GM18499 (cell line): ENCODE measurements at regions not wholly inside any gene's neighbourhood (a gene's known extent, or its start where the extent isn't known, plus 50 kb on each side); places are given as distances from the start of the nearest gene placed in this dataset.

ENCODE experiments used
- ATAC-seq: cut with Tn5 transposase; IDR thresholded peaks from one replicate; pipeline ENCODE4 v1.9.1; 2021; ENCODE audit warnings: moderate number of reproducible peaks; ENCODE audit not compliant: insufficient read depth, unreplicated experiment

DNA sequence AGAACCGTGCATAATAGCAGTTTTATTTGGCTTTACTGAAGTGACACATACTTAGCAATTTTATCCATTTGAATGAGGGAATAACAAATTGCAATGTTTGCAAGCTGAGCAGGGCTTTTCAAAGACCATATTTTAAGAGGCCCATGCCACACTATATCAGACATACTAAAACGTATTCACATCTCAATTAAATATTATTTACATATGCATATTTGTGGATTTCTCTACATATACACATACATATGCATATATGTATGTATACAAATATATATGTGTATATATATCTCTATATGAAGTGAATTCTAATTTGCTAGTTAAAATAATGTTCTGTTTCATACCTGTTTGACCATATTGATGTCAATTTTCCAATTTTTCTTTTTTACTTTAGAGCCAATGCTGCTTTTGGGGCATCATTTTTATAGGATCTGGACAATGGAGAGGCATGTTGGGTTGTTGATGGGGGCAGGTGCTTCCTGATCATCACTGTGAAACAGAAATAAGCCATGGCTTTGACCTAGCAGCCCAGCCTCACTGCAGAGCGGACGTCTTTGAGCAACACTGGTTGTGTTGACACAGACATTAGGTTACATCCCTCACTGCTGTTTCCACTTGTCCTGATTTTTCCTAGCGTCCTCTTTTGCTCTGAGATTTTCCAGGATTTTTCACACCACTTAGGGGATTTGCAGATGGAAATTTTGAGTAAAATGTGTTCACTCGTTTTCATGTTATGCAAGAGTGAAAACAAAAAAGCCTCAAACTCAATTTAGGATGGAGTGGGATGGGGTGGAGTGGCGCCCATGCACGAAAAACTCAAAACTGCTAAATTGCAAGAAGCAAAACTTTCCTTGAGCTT lies 56.9 kb downstream of the RDH14 start:
- ATAC-seq, result no peak

DNA sequence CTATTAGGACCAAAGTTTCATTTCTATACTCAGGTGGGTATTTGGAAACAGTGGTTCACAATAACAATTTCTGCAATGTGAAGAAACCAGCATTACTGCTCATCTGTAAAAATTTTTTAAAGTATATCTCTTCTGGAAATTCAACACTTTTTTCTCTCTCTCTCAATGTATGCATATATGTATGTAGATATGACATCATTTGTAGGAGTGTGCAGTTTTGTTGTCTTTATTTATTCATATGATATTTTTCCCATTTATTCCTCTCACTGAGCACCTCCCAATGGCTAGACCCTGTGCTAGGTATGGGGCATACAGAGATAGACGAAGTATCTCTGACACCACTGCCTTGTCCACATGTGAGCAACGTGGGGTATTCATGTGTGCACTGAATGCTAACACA lies 58.3 kb downstream of the RDH14 start:
- no peak for ATAC-seq

DNA sequence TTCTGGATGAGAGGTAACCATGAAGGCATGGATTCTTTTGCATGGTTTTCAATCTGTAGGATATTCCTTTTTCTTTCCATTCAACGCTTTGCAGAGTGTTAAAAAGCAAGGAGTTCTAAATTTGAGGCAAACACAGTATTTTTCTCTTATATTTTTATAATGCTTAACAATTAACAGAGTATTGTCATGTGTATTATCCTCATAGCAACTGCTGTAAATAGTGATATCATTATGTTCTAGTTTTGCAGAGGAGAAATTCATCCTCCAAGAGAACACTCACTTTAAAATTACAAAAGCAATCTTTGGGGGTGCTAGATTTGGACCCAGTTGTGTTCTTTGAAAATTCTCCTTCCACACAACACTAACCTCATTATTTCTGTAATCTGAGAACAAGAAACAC lies 58.7 kb downstream of the RDH14 start:
- ATAC-seq, result no peak

DNA sequence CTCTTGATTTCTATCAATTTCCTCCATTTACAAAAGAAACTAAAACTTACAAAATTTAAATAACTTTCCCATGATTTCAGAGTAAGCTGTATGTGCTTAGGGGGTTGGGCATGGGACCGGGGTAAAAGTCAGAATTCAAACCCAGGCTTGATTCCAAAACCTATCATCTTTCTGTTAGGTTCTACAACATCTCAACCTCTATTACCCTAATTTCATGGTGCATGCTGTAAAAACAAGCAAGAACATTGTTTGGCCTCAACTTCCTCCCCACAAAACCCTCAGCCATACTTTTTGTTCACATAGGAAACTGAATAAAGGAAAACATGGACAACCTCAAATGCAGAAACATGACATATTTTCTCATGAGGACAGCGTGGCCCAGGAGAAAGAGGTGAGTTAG lies 59.3 kb downstream of the RDH14 start:
- no peak for ATAC-seq

DNA sequence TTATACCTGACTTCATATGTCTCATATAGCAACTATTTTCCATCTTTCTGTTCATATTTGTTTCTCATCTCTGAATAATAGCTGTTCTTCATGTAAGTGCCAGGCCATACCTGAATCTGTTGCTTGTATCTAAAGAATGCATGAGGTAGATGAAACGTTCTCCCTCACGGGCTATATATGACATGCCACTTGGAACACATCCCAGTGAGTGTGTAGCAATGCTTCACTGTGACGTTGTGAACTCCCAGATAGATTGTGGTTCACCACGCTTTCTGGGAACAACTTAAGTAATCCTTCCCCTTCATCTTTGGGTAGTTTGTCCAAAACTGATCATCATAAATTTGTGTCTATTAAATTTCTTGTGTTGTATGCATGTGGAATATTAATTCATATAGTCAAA lies 60.1 kb downstream of the RDH14 start:
- ATAC-seq, result no peak

DNA sequence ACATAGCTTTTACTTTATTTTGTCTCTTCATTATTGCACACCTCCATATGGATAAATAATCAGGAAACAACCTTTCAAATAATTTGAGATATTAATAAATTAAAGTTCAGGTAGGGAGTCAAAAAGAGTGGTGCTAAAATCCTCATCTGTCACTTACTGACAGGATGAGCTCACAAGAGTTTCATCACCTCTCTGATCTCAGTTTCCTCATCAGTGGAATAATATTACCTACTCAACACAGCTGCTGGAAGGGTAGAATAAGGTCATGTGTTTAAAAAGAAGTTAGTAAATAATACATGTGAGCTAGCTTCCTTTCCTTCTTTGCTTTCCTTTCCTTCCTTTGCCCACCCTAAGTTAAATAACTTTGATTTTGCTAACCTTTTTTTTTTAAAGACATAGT lies 61.9 kb downstream of the RDH14 start:
- ATAC-seq, result no peak

DNA sequence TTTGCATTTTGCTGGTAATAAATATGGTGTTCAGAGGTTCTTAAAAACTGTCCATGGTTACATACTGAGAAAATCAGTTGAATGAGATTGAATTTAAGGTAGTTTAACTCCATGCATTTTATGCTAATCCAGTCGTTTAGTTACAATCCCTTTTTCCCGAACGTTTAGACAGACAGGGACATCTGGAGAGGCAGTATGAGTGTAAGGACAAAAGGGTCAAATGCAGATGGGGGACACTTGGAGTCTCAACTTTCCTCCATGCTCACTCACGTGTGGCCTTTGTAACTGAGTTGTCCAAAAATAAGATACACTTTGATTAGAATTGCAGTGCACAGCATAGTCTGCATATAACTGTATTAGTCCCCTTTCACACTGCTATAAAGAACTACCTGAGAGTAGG lies 63.9 kb downstream of the RDH14 start:
- no peak for ATAC-seq

DNA sequence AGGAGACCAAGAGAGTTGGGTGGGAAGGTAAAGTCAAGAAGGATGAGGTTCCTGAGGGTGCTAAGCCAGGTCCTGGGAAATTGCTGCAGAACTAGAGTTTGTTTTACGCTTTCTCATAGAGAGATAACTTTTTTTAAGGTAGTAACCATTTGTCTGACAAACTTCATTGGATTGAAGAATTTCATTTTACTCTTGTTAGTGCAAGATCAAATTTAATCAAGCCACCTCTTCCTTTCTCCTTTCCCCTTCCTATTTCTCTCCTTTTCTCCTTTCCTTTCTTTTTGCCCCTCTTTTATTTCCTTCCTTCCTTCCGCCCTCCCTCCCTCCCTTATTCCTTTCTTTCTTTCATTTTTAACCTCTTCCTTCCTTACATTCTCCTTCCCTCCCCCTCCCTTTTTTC lies 65.4 kb downstream of the RDH14 start:
- ATAC-seq, result no peak

DNA sequence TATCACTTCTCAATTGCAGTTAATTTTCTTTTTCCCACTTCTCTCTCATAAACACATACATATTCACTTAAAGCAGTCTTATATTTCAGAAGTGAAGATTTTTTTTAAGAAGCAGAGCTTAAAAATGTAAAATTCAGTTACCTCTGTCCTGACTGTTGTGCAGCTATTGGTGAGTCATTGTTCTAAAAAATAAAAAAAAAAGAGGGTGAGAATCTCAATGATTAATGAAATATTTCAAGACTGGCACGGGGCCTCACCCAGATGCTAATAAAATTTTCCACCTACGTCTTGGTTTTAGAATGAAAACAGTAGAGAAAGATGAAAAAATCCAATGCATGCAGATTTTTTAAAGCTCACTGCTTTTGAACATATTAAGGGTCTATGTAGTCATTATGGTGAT lies 67.7 kb downstream of the RDH14 start:
- no peak for ATAC-seq

DNA sequence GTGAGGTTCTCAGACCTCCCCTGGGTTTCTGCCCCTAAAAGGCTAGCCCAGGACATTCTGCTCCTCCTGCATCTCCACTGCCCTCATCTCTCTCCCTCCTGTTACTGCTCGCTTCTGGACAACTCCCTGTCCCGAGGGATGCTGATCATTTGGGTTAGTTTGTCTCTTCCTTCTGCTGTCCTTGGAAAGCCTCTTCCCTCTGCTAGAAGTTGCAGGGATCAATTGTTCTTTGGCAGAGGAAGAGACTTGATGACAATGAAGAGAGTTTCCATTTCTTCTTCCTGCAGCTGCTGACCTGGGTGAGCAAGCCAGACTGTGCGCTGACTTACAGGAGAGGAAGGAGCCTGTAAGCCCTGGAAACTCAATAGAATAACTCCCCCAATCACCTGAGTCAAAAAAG lies 68.9 kb downstream of the RDH14 start:
- no peak for ATAC-seq

DNA sequence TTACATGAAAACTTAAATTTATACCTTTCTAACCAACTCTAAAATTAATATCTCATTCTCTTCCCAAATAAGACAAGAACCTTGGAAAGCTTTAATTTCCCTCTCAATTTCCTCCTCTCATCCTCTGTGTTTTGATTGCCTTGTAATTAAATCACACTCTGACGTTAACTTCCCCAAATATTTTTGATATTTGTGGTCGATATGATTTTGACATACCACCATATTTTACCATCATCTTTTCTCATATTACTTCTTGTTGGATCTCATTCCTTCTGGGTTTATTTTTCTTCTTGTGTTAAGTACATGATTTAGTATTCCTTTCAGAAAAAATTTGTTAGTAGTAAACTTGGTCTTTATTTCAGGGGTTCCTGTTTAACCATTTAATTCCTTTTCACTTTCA lies 69.6 kb downstream of the RDH14 start:
- ATAC-seq, result no peak

DNA sequence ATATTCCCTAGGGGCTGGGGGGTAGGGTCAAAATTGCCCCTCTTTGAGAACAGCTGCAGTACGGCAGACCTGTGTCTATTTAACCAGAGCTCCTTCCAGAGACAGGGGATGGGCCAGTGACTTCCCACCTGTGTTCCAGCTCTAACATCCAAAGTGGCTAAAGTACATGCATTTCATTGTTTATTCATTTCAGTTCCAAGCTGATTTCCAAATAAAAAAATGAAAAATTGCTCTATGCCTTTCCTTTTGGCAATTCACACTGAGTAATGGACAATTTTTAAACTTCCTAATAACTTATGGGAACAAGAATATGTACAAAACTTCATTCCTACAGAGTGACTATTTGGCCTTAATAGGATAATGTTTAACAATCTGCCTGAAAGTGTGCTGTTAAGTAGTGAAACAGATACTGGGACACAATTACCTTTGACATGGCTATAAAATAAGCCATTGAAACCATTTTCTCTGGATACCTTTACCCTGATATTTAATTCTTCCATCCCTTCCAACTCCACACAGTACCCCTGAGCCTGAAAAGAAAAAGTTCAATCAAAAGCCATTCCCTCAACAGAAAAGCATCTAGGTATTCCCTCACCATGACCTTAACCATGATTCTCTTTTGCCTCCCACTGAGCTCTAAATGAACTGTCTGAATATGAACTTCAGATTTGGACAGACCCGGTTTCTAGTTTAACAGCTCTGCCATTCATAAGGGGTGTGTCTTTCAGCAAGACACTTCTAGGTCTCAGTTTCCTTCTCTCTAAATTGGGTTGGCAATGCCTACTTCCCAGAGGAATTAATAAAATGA lies 73.1 kb downstream of the RDH14 start:
- no peak for ATAC-seq

DNA sequence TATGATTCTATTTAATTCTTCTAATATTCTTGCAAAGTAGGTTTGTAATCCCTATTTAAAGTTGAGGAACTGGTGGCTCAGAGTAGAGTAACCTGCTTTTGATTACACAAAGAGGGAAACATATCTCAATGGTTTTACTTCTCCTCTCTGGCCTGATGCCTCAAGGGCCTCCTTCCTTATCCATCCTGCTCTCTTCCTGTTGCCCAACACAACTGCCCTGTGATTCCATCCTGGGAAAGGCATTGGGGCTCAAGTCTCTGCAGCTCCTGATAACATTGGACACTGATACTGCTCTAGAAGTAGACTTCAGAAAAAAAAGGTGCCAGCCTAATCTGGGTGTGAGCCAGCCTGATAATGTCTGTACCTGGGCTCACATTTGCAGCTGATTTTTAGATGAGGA lies 75.8 kb downstream of the RDH14 start:
- ATAC-seq, result no peak

DNA sequence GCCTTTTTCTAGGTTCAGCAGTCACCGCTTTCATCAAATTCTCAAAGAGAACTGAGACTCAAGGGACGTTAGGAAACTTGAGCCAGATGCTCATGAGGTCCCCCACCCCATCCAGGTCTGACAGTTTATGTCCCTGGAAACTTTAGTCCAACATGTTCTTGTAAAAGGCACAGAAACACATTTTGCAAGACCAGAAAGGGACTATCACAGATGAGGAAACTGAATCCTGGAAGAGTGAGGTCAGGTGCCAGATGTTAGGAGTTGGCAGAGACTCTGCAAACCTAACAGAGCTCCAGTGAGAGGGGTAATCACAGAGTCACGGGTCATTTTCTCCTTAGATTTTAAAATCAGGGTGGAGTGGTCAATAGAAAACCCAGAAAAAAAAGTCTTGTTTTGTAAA lies 76.6 kb downstream of the RDH14 start:
- no peak for ATAC-seq

DNA sequence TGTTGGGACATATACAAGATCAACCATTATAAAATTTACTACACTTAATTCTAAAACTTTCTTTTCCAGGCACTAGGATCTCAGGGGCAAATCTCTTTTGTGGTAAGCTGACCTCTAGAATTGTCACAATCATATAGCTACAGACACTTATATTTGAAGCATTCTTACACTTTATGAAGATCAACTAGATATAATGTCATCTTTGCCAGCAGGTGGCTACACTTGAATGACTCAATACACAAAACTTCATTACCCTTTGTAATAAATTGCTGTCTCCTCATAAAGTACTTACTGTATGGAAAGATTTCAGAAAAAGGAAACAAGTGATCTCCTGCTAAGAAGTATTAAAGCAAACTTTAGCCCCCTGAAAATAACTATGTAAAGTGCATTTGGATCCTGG lies 77.8 kb downstream of the RDH14 start:
- ATAC-seq, result no peak

DNA sequence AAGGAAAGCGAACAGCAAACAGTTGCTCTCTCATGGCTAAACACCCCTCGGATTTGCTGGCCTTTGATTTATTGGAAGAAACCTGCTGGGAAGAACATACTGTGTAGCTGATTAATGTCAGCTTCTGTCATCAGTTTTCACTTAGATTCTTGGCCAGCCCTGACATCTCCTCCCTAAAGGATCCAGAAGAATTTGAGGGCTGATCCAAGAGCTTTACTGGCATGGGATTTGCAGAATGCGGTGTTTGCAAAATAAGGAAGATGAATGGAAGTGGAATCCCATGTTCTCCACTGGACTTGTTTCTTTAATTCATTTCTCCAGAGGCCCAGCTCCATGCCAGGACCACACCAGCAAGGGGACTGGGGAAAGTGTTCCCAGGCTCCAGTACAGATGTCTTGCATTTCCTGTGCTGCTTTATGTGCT lies 80.5 kb downstream of the RDH14 start:
- ATAC-seq, result no peak

DNA sequence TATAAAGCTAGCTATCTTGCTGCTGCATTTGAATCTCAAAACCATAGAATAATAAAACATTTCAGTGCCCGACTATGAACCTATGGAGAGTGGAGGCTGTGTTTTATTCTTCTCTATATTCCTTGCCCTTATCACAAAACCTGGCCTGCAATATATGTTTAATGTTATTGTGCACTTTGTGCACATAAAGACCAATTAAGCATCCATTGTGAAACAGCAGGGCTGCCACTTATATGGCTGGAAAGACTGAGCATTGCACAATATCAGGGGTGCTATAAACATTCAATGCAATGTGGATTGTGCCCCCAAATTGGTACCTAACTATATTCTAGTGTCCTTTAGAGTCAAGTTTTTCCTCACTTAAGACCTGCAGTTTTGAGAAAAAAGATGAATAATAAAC lies 83.2 kb downstream of the RDH14 start:
- ATAC-seq, result no peak

DNA sequence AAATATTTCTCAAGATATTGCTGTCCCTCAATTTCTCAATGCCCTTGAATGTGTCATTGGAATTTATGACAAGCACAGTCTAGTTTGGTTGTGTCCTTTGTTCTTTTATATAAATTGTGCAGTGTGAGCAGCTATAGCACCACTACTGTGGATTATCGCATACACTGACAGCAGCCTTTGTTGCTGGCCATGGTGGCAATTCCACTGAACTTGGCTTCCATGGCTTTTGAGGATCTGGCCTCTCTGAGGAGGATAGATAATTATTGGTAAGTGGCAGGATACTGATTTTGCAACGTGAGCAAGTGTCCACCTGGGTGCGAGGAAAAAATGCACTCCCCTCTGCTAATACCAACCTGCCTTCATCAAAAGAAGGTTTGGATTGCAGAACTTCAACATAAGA lies 84.0 kb downstream of the RDH14 start:
- no peak for ATAC-seq

DNA sequence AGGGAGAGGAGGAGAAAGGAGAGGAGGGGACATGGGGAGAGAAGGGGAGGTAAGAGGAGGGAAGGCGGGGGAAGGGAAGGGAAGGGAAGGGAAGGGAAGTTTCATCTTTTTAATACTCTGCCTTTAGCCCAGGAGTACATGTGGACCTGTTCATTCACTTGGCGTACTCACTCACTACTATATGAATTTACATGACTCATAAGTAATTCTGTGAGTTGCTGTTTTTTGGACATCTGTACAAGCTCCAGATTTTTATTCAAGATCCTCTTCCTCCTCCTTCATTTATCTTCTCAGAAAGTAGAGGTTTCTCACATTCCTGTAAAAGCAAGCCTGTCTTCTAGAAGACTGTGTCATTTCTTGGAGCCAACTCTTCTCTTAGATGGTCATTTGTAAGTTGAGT lies 84.6 kb downstream of the RDH14 start:
- no peak for ATAC-seq

DNA sequence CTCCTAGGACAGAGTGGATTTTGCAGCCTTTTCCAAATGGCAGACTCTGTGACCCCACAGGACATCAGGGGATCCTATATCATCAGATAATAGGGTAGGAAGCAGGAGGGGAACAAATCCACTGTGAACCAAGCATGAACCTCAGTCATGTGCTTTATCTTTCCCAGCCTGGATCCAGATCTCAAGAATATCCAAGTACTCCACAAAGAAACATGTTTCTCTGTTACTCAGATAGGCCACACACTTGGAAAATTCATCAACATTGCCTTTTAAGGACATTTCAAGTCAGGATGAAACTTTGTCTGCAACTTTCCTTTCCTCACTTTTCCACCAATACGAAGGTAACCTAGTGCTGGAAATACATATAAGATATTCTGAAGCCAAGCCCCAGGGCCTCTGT lies 85.8 kb downstream of the RDH14 start:
- ATAC-seq, result no peak

DNA sequence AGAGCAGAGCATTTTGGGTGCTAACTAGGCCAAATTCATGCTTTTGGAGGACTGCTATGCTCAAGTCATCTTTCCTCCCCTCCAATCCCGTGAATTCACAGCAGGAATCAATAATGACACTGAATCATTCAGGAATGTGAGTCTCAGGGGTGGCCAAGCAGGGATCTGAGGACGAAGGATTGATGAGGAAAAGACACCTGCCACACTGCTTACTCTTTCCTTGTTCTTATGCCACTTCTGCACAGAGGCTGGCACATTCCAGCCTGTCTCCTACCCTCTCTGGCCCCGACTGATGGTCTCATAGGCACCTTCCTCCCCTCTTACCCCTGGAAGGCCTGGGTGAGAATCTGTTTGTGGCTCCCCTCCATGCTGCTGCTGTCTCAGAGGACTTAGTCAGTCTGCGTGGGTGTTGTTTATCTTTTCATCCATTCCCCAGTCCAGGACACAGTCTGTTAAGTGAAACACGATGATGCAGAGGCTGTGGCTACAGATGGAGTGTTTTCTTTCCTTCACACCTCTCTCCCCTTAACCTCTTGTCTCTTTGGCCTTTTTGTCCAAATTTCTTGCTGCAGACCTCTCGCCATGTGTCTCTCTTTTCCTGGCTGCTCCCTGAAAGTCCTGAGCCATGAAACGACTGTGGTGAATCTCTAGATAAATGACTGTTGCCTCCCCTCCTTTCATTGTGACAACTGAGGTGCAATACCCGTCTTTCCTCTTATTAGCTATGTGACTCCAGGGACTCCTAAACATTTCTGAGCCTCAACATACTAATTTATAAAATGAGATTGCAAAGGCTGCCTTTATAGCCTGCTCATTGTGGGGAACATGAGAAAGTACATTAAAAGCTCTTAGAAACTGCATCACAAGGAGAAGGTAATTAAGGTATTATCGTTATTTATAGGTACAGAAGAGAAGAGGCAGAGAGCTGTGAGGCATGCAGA lies 86.9 kb downstream of the RDH14 start:
- ATAC-seq, result no peak
